DMS 273 (cell line): ENCODE measurements at regions not wholly inside any gene's neighbourhood (a gene's known extent, or its start where the extent isn't known, plus 50 kb on each side); places are given as distances from the start of the nearest gene placed in this dataset.
A peak's percentile ranks its signal among the peaks of the same experiment; 100 is the strongest.
"Not testable (repeated sequence)": the region's sequence is repeated elsewhere in the genome, so short reads cannot be mapped to it uniquely, and the experiment has no call there.

ENCODE experiments used
- DNase-seq: peaks from one replicate; lab custom pipeline; 2025; ENCODE audit not compliant: unreplicated experiment; lab: John Stamatoyannopoulos, UW

- DNase-seq, result not testable (repeated sequence)
Measured at GRCh38 chr7:57060506-57060905, 71.7 kb downstream of the ZNF479 start.

GRCh38 chr7:57016341-57016740 lies 115.9 kb downstream of the ZNF479 start:
- not testable (repeated sequence) for DNase-seq

GRCh38 chr7:57013707-57014106 lies 118.5 kb downstream of the ZNF479 start:
- DNase-seq, result not testable (repeated sequence)

GRCh38 chr7:57012907-57013306 lies 119.3 kb downstream of the ZNF479 start:
- not testable (repeated sequence) for DNase-seq

- DNase-seq, result not testable (repeated sequence)
Measured at GRCh38 chr7:57009230-57009629, 123.0 kb downstream of the ZNF479 start.

GRCh38 chr7:57005974-57006373 lies 126.3 kb downstream of the ZNF479 start:
- not testable (repeated sequence) for DNase-seq

- DNase-seq, result not testable (repeated sequence)
Measured at GRCh38 chr7:57003821-57004220, 128.4 kb downstream of the ZNF479 start.

- not testable (repeated sequence) for DNase-seq
Measured at GRCh38 chr7:57001926-57002325, 130.3 kb downstream of the ZNF479 start.

GRCh38 chr7:56993779-56994178 lies 138.5 kb downstream of the ZNF479 start:
- DNase-seq, result not testable (repeated sequence)

- not testable (repeated sequence) for DNase-seq
Measured at GRCh38 chr7:56957737-56958408, 174.4 kb downstream of the ZNF479 start.

- not testable (repeated sequence) for DNase-seq
Measured at GRCh38 chr7:56957086-56957485, 175.2 kb downstream of the ZNF479 start.

- DNase-seq, result not testable (repeated sequence)
Measured at GRCh38 chr7:56948390-56949379, 183.6 kb downstream of the ZNF479 start.

GRCh38 chr7:56940050-56940449 lies 192.2 kb downstream of the ZNF479 start:
- peak; percentile 25 for DNase-seq

- not testable (repeated sequence) for DNase-seq
Measured at GRCh38 chr7:56923892-56924291, 208.3 kb downstream of the ZNF479 start.

GRCh38 chr7:56910973-56911372 lies 221.3 kb downstream of the ZNF479 start:
- DNase-seq, result not testable (repeated sequence)

- not testable (repeated sequence) for DNase-seq
Measured at GRCh38 chr7:56889454-56889853, 242.8 kb downstream of the ZNF479 start.

GRCh38 chr7:56885132-56885531 lies 247.1 kb downstream of the ZNF479 start:
- not testable (repeated sequence) for DNase-seq

- DNase-seq, result not testable (repeated sequence)
Measured at GRCh38 chr7:56882318-56882717, 249.9 kb downstream of the ZNF479 start.
